HG02884 (cell line): ENCODE measurements at regions not wholly inside any gene's neighbourhood (a gene's known extent, or its start where the extent isn't known, plus 50 kb on each side); places are given as distances from the start of the nearest gene placed in this dataset.

ENCODE experiments used
- ATAC-seq: cut with Tn5 transposase; IDR thresholded peaks from one replicate; pipeline ENCODE4 v1.9.1; 2021; ENCODE audit warnings: mild to moderate bottlenecking, moderate library complexity; ENCODE audit not compliant: unreplicated experiment

GRCh38 chr22:22432937-22433336, 75.6 kb downstream of the ZNF280B start:
- no peak for ATAC-seq

GRCh38 chr22:22433770-22434169, 74.8 kb downstream of the ZNF280B start:
- no peak for ATAC-seq
